HepG2 (cell line): ENCODE measurements at regions not wholly inside any gene's neighbourhood (a gene's known extent, or its start where the extent isn't known, plus 50 kb on each side); places are given as distances from the start of the nearest gene placed in this dataset.

Experiments
- ATF6 ChIP-seq: sonication (generic); formaldehyde crosslinking; conservative IDR thresholded peaks from 2 replicates; pipeline ENCODE4 v1.4.0; 2020; ENCODE audit warnings: missing genetic modification reagents
- E2F1 ChIP-seq: sonication (generic); formaldehyde crosslinking; IDR thresholded peaks from 2 replicates; pipeline ENCODE4 v1.5.0; 2020; ENCODE audit warnings: missing genetic modification reagents
- ISL2 ChIP-seq: sonication (generic); formaldehyde crosslinking; IDR thresholded peaks from 2 replicates; pipeline ENCODE4 v1.5.0; 2020; ENCODE audit warnings: missing genetic modification reagents
- ZKSCAN1 ChIP-seq: fragments of 150-350 bp; IDR thresholded peaks from 2 replicates; pipeline ENCODE4 v1.6.1; 2014; ENCODE audit warnings: low read length
- ZNF30 ChIP-seq: sonication (generic); formaldehyde crosslinking; IDR thresholded peaks from 2 replicates; pipeline ENCODE4 v1.5.0; 2020; ENCODE audit warnings: mild to moderate bottlenecking, missing genetic modification reagents
- TF ChIP-seq, protein P1 (sequence below): fragments of 450-650 bp; IDR thresholded peaks from 2 replicates; pipeline ENCODE4 v1.6.1; 2017
- TF ChIP-seq, protein P2 (sequence below): sonication (generic); formaldehyde crosslinking; IDR thresholded peaks from 2 replicates; pipeline ENCODE4 v1.4.0; 2020; ENCODE audit warnings: missing genetic modification reagents, borderline replicate concordance

- no peak for TF ChIP-seq ATF6 (CRISPR knock-in tag)
- TF ChIP-seq ZNF30 (CRISPR knock-in tag) = no peak
- TF ChIP-seq E2F1 (CRISPR knock-in tag) = no peak
- TF ChIP-seq ISL2 (CRISPR knock-in tag) = no peak
- TF ChIP-seq ZKSCAN1 = no peak
- TF ChIP-seq, protein P1, sequence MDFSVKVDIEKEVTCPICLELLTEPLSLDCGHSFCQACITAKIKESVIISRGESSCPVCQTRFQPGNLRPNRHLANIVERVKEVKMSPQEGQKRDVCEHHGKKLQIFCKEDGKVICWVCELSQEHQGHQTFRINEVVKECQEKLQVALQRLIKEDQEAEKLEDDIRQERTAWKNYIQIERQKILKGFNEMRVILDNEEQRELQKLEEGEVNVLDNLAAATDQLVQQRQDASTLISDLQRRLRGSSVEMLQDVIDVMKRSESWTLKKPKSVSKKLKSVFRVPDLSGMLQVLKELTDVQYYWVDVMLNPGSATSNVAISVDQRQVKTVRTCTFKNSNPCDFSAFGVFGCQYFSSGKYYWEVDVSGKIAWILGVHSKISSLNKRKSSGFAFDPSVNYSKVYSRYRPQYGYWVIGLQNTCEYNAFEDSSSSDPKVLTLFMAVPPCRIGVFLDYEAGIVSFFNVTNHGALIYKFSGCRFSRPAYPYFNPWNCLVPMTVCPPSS = no peak
- TF ChIP-seq, protein P2, sequence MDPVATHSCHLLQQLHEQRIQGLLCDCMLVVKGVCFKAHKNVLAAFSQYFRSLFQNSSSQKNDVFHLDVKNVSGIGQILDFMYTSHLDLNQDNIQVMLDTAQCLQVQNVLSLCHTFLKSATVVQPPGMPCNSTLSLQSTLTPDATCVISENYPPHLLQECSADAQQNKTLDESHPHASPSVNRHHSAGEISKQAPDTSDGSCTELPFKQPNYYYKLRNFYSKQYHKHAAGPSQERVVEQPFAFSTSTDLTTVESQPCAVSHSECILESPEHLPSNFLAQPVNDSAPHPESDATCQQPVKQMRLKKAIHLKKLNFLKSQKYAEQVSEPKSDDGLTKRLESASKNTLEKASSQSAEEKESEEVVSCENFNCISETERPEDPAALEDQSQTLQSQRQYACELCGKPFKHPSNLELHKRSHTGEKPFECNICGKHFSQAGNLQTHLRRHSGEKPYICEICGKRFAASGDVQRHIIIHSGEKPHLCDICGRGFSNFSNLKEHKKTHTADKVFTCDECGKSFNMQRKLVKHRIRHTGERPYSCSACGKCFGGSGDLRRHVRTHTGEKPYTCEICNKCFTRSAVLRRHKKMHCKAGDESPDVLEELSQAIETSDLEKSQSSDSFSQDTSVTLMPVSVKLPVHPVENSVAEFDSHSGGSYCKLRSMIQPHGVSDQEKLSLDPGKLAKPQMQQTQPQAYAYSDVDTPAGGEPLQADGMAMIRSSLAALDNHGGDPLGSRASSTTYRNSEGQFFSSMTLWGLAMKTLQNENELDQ = no peak
These were observed 66.9 kb upstream of the CTSC start (continued) for GRCh38 chr11:88404391-88404790.
